HG02938 (cell line): ENCODE measurements at regions not wholly inside any gene's neighbourhood (a gene's known extent, or its start where the extent isn't known, plus 50 kb on each side); places are given as distances from the start of the nearest gene placed in this dataset.

Experiments used
- ATAC-seq: cut with Tn5 transposase; IDR thresholded peaks from one replicate; pipeline ENCODE4 v1.9.1; 2021; ENCODE audit warnings: mild to moderate bottlenecking, moderate library complexity; ENCODE audit not compliant: unreplicated experiment

DNA sequence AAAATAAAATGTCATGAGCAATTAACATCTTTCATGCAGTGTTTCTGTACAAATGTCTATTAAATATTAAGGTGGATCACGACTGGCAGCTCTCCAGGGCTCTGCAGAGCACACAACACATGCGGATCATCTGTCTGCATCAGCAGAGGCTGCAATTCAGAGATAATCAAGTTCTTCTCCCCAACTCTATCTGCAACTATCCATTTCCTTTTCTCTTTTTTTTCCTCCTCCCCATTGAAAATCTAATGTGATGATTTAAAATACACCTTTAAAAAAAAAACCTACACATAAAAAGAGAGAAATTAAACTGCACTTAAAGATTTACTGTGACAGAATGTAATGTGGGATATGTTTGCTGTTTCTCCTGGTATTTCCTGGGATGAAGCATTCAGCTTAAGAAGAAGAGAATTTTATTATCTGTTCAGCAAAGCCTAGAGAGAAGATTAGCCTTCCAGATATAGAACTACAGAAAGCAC, 352.6 kb upstream of the CCDC54 start:
- ATAC-seq: no peak

GRCh38 chr3:107025961-107026360, 351.3 kb upstream of the CCDC54 start:
- no peak for ATAC-seq

DNA sequence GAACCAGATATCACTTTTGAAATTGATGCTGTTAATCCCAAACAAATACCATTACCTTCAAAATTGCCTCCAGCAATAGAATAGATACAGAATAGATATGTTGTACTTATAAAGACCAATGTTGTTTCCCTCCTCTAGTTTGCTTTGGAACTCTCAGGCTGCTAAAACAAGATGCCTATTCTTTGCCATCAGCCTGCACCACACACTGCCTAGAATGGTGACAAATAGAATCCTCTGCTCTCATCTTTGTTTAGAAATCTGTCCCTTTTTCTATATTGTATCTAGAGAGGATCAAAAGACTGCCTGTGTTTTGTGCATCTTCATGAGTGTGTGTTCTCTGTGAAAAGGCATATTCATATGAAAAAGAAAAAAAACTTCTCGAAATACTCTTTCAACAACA, 349.2 kb upstream of the CCDC54 start:
- ATAC-seq: no peak

DNA sequence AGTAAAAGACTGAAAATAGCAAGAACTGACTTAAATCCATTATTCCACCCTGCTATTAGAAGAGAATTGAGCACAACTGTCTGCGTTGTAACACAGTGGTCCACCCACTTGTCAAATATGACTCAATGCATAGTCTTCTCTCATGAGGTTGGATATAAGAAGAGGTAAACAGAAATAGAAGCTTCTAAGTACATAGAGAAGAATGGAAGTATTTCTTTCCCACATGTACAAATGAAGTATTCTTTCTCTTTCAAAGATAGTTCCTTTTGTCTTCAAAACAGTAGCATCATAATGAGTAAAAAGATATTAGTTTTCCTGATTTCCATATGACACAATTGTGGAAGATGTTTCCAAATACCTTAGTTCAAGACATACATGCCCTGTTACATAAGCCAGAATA, 348.6 kb upstream of the CCDC54 start:
- no peak for ATAC-seq

DNA sequence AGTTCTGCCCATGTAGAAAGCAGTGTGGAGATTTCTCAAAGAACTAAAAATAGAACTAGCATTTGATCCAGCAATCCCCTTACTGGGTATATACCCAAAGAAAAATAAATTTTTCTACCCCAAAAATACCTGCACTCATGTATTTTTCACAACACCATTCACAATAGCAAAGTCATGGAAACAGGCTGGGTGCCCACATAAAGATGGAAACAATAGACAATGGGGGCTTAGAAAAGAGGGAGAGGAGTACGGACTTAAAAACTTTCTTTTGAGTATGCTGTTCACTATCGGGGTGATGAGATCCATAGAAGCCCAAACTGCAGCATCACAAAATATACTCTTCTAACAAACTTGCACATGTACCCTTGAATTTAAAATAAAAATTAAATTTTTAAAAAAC, 345.1 kb upstream of the CCDC54 start:
- ATAC-seq: no peak

- ATAC-seq: no peak
Observed at GRCh38 chr3:107034142-107034541, 343.1 kb upstream of the CCDC54 start.

GRCh38 chr3:107035176-107035575, 342.1 kb upstream of the CCDC54 start:
- ATAC-seq: no peak

GRCh38 chr3:107044677-107045076, 332.6 kb upstream of the CCDC54 start:
- ATAC-seq: no peak

- no peak for ATAC-seq
Observed at GRCh38 chr3:107045791-107046190, 331.4 kb upstream of the CCDC54 start.

- no peak for ATAC-seq
Observed at GRCh38 chr3:107055181-107055942, 321.9 kb upstream of the CCDC54 start.

GRCh38 chr3:107061466-107061865, 315.8 kb upstream of the CCDC54 start:
- no peak for ATAC-seq

- ATAC-seq: no peak
Observed at GRCh38 chr3:107062310-107062709, 314.9 kb upstream of the CCDC54 start.

GRCh38 chr3:107062787-107063186, 314.5 kb upstream of the CCDC54 start:
- no peak for ATAC-seq

- no peak for ATAC-seq
Observed at GRCh38 chr3:107063351-107063750, 313.9 kb upstream of the CCDC54 start.

DNA sequence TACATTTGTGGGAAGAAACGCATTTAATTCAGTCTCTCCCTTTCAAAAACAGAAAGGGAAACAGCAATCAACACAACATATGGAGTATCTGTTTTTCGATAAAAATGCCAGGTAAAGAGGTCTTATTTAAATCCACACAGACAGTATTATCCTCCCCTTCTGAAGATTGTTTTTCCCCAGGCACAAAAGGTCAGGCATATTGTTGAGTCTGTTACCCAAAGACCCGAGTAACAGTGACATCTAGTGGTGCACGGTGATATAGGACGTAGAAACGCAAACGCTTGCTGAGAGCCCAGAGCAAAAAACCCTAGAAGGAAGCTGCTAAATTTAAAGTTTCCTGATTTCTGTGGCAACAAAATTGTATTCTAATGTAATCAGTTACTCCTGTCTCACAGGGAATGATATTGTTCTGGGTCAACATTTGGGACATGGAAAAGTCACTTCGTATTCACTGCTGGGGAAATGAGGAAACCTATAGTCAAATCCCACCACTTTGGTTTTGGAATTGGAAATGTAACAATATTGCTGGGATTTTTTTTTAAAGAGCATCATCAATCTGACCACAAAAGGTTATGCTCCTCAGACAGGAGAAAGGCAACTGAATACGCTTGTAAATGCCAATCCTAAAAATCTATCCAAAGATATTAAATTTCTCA, 312.7 kb upstream of the CCDC54 start:
- ATAC-seq: peak; percentile 87

GRCh38 chr3:107065094-107065861, 312.0 kb upstream of the CCDC54 start:
- ATAC-seq: no peak

- no peak for ATAC-seq
Observed at GRCh38 chr3:107067421-107067820, 309.8 kb upstream of the CCDC54 start.

DNA sequence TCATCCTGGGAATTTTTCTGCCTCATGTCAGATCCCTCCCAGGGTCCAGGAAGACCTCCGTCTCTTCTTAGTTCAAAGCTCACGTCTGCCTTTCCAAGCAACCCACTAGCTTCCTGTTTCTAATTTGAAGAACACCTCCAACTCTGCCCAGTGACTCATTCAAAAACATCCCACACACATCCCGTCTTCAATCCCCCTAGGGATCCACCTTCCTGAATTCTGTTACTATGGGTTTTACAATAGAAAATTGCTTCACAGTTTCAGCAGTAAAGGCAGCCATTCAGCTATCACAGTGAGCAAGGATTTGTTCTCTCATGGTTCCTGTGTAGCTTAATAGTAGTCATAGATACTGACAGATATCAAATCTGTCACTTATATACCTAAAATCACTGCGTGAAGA, 308.3 kb upstream of the CCDC54 start:
- no peak for ATAC-seq

- no peak for ATAC-seq
Observed at GRCh38 chr3:107076946-107077345, 300.3 kb upstream of the CCDC54 start.

DNA sequence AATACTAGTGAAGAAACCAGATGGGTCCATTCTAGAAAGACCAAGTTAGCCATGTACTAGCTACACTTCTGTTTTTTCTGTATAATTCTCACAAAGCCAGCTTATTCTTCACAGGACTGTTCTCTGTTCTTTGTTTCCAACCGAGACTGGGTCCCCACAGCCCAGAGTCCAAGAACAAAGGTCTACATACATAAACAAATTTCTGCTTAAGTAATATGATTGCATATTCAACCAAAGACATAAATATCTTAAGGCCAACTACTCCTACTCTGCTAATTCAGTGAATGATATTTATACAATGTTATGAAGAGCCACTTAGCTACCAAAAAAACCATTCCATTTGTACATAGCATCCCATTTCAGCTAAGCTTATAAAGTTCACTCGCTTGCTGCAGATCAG, 299.8 kb upstream of the CCDC54 start:
- no peak for ATAC-seq

GRCh38 chr3:107082527-107082926, 294.7 kb upstream of the CCDC54 start:
- ATAC-seq: no peak

DNA sequence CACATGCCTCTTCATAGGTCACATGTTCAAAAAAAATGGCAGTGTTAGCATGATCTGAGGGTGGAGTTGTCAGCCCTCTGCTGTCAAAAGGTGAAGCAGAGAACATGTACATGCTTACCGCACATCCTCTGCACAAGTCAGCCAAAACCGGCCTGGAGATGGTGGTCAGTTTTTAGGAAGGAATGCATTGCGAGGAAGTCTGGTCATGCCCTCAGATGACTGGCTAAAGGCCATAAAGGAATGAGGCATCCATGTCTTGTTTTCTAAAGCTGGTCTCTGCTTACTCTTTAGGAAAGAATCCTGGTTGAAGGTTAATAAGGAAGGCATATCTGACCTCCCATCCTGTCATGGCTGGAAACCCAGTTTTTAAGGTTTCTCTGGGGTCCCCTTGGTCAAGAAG, 292.0 kb upstream of the CCDC54 start:
- ATAC-seq: no peak
